ENCODE measurements at regions not wholly inside any gene's neighbourhood (a gene's known extent, or its start where the extent isn't known, plus 50 kb on each side); places are given as distances from the start of the nearest gene placed in this dataset.
"Not testable (repeated sequence)": the region's sequence is repeated elsewhere in the genome, so short reads cannot be mapped to it uniquely, and the experiment has no call there.

DNA sequence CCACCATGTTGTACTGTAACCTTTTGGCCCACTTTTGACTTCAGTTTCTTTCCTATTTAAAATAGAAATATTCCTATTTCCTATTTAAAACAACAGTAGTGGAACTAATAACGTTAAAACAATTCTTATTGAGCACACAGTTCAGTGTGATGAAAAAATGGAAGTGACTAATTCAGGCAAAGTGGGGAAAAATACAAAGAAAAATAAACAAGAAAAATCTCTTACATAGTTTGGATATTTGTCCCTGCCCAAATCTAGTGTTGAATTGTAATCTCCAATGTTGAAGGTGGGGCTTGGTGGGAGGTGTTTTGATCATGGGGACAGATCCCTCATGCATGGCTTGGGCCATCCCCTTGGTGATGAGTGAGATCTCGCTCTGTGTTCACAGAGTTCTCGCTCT is 198.1 kb upstream of the CPHXL start:
- no peak for DNase-seq (ENCODE audit: low read depth, low spot score)

GRCh38 chr16:75927810-75928209 is 201.5 kb upstream of the CPHXL start:
- peak; percentile 9 for DNase-seq (ENCODE audit: low read depth, low spot score)

- DNase-seq (ENCODE audit: low read depth, low spot score), result no peak
Measured at GRCh38 chr16:75928295-75928694, 202.0 kb upstream of the CPHXL start.

GRCh38 chr16:75929046-75929445 is 202.8 kb upstream of the CPHXL start:
- DNase-seq (ENCODE audit: low read depth, low spot score), result no peak

DNA sequence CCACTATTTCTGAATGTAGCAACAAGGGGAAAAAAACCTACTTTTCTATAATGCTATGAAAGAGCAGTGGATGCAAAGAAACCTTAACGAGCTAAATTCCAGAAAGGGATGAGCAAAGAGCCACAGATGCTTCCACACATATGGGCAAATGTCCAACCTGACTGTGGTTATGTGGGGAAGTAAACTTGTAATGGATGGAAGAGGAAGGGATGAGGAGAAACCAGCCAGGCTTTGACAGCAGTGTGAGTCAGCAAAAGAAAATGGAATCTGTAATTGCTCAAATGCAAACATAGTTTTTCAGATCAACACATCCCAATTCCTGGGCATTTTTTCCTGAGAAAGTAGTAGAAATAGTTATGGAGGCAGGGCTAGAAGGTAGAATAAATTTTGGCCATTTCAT is 204.8 kb upstream of the CPHXL start:
- no peak for DNase-seq (ENCODE audit: low read depth, low spot score)

DNA sequence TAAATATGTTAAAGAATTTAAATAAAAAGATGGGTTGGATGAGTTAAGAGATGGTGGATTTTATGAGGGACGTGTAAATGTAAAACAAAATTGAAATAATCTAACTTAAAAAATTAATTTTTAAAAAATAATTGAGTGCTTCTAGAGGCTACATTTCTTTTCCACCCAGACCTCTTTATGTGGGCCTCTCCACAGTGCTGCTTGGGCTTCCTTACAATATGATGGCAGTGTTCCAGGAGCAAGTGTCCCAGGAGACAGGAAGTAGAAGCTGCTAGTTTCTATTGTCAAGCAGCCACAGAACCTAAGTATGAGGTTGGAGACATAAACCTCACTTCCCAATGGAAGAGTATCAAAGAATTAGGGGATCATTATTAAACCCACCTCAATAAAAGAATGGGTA is 205.7 kb upstream of the CPHXL start:
- DNase-seq (ENCODE audit: low read depth, low spot score), result no peak

DNA sequence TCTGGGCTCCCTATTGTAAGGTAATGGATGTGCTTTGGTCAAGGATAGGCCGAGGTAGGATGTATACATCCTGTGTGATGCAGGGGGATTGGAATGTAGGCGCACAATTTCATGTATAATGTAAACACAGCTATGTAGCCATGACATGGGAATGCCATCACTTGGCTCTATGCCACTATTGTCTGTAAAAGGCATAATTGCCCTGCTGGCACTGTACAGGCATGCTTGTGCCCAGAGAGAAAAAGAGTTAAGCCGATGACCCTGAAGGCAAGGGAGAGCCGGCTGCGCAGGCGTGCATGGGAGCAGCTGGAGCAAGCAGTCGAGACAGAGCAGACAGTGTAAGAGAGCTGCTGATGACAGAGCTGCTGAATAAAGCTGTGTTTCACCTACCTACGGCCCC is 212.5 kb upstream of the CPHXL start:
- no peak for DNase-seq (ENCODE audit: low read depth, low spot score)

DNA sequence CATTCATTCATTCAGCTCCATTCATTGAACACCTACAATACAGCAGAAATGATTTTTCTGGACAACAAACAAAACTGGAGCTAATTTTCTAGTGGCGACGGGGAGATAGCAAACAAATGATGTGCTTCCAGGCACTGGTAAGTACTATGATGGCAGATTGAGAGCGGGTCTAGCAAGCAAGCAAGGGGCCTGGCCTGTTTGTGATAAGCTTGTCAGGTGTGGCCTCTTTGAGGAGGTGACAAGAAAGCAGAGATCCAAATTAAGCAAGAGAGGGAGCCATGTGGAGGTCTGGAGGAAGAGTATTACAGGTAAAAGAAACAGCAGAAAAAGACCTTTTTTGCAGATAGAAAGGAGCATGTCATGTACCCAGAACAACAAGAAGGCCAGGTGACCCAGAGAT is 216.1 kb upstream of the CPHXL start:
- DNase-seq (ENCODE audit: low read depth, low spot score), result no peak

DNA sequence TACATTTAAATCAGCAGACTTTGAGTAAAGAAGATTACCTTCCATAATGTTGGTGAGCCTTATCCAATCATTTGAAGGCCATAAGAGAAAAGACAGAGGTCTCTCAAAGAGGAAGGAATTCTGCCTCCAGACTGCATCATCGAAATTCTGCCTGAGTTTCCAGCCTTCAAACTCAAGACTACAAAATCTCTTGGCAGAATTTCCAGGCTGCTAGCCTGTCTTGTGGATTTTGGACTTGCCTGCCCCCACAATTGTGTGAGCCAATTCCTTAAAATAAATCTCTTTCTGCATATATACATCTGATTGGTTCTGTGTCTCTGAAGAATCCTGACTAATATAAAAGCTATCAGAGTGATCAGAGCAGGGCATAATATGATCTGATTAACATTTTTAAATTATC is 216.6 kb upstream of the CPHXL start:
- DNase-seq (ENCODE audit: low read depth, low spot score), result no peak

GRCh38 chr16:75943705-75944514 is 217.6 kb upstream of the CPHXL start:
- no peak for DNase-seq (ENCODE audit: low read depth, low spot score)

DNA sequence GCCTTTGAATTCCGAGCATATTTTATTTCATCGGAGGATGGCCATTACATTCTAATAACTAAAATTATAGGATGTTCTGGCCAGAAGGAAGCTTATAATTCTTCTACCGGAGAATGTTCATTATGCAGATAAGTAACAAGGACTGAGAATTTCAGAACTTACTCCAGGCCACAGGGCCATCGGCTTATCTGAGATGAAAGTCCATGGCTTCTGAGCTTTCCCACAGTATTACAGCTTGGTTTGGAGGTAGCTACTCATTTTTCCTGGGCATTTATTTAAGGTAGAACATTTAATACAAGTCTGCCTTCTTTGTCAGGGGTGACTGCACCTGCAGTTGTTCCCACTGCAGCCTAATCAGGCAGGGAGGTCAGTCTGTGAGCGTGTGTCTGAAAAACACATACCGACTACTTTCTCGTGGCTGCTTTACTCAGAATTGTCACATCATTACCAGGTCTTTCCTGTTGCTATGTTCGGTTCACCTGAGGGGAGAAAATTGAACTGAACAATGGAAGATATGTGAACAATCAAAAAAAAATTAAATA is 219.7 kb upstream of the CPHXL start:
- DNase-seq (ENCODE audit: low read depth, low spot score), result no peak

- no peak for DNase-seq (ENCODE audit: low read depth, low spot score)
Measured at GRCh38 chr16:75947626-75948239, 221.4 kb upstream of the CPHXL start.

- no peak for DNase-seq (ENCODE audit: low read depth, low spot score)
Measured at GRCh38 chr16:75948441-75948840, 222.2 kb upstream of the CPHXL start.

- DNase-seq (ENCODE audit: low read depth, low spot score), result no peak
Measured at GRCh38 chr16:75948886-75949285, 222.6 kb upstream of the CPHXL start.

DNA sequence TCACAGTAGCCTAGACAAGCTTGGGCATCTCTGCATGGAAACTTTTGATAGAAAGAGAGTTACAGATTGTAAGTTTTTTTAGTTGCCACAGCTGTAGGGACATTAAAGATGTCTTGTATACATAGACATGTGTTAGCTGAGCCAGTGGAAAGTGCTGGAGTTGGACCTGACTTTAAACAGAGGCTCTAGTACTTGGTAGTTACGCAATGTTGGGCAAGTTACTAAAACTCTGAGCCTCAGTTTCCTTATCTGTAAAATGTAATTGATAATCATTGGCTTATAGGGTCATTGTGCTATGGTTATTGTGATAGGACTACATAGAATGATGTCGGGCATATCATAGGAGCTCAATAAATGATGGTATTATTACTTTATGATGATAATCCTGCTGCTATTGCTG is 225.8 kb upstream of the CPHXL start:
- no peak for DNase-seq (ENCODE audit: low read depth, low spot score)

DNA sequence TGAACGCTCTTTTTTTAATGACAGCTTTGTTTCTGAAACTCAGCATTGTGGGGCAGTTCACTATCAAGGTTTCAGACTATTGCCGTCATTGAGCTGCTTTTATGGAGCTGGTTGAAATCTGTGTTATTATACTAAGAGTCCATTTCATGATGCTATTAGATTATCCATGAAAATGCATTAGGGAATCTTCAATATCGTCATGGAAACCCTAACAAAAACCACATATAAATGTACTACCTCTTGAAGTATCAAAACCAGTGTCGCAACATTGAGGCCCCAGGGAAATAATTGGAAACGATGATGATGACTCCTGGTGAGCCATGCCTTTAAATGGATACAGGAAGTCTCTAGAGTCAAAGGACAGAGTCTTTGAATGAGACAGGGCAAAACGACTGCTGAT is 231.6 kb upstream of the CPHXL start:
- no peak for DNase-seq (ENCODE audit: low read depth, low spot score)

DNA sequence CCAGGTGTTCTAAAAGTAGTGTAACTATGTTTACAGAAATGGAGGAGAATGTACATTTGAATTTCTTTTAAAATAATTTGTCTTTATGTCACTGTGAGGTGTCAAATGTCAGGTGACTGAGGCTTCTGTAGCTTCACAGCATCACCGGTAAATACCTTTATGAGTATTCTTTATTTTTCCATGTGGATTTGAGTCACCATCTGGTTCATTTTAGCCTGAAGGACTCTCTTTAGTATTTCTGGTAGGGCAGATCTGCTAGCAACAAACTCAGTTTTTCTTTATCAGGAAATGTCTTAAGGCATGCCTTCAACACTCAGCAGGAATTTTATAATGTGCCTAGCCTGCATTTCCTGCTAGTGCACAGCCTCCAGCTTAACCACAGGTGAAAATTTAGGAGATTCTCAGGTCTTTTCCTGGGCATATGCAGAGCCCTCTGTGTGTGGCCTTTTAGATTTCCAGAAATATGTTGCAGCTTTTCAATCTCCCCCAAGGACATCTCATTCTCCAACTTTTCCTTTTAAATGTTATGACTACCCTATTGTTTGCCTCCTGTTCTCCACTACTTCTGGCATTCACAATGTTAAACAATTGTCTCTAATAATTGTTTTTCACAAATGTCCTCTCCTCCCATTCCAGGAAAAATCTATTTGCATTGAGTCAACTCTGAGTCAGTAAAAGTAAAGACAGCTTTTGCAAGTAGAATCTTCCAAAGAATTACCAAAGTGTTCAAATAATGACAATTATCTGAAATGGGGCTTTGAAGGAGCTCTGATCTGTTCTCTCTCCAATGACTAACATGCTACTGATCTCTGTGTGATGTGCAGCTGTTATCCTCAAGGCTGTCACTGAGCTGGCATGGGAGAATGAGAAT is 239.4 kb upstream of the CPHXL start:
- DNase-seq (ENCODE audit: low read depth, low spot score), result no peak

GRCh38 chr16:75969120-75969519 is 242.8 kb upstream of the CPHXL start:
- not testable (repeated sequence) for DNase-seq (ENCODE audit: low read depth, low spot score)

GRCh38 chr16:75971334-75971733 is 245.0 kb upstream of the CPHXL start:
- DNase-seq (ENCODE audit: low read depth, low spot score), result no peak

DNA sequence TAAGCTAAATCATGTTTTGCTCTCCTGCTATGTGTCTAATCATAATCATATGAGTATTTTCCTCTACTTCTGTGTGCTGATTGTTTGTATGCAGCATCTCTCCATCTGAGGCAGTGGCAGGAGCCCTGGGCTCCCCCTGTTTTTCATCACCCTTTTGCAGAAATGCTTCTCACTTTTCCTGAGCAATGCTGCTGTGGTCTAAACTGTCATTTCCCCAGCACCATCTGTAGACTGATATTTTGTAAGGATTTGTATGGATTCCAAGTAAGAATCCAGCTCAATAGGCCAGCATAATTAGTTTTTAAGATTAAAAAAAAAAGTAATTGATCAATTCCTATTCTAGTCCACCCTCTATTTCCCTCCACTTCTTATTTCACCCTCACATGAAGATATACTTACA is 257.0 kb upstream of the CPHXL start:
- no peak for DNase-seq (ENCODE audit: low read depth, low spot score)

DNA sequence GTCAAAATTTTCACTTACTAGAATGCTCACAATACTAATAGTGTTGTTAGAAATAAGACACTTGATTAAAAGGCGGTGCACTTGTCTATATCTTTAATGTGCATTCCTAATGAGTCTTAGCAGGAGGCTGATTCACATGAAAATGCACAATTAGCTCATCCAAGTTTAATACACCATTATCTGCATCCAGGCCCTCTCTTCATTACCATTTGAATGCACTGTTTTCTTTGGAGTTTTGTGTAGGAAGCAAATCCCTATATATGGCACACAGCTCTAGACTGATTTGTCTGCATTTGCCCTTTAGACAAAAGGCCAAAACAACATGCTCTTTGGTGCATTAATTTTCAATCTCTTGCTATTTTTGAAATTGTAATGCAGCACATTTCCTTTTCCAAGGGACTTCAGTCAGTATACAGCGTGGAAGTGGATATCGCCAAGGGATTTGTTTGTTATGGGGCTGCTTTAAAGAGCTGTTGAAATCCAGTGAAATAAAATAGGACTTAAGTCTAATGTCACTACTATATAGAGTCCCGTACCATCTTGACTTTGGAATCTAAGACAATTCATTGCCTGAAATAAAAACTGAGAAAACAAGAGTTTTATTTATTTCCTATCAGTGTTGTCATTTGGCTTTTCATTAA is 257.6 kb upstream of the CPHXL start:
- no peak for DNase-seq (ENCODE audit: low read depth, low spot score)

GRCh38 chr16:75987323-75987722 is 261.0 kb upstream of the CPHXL start:
- no peak for DNase-seq (ENCODE audit: low read depth, low spot score)
